Activated naive CD4-positive, alpha-beta T cell treated with anti-CD3 and anti-CD28 coated beads for 36 hours (primary cell): ENCODE measurements at regions not wholly inside any gene's neighbourhood (a gene's known extent, or its start where the extent isn't known, plus 50 kb on each side); places are given as distances from the start of the nearest gene placed in this dataset.
"Not testable (repeated sequence)": the region's sequence is repeated elsewhere in the genome, so short reads cannot be mapped to it uniquely, and the experiment has no call there.

Experiments used
- CTCF ChIA-PET: fragments of 350-600 bp; sonication (Branson Sonifier 250); formaldehyde crosslinking; loops from one replicate; lab custom pipeline; 2021; ENCODE audit warnings: antibody characterized with exemption; lab: Charles Lee
- DNase-seq: peaks from one replicate; pipeline ENCODE4 v3.0.0-alpha.2; 2020
- H3K27ac Mint-ChIP-seq: one replicate; pipeline ENCODE4 v1.8.0; 2021; ENCODE audit warnings: mild to moderate bottlenecking, mixed read lengths
- H3K27me3 Mint-ChIP-seq: one replicate; pipeline ENCODE4 v1.8.0; 2021; ENCODE audit warnings: low read depth, mixed read lengths
- H3K36me3 Mint-ChIP-seq: one replicate; pipeline ENCODE4 v1.8.0; 2021; ENCODE audit warnings: low read depth, mixed read lengths
- H3K4me1 Mint-ChIP-seq: one replicate; pipeline ENCODE4 v1.8.0; 2021; ENCODE audit warnings: low read depth, mixed read lengths
- H3K4me3 Mint-ChIP-seq: one replicate; pipeline ENCODE4 v1.8.0; 2021; ENCODE audit warnings: mild to moderate bottlenecking, moderate library complexity, mixed read lengths
- H3K9me3 Mint-ChIP-seq: one replicate; pipeline ENCODE4 v1.8.0; 2021; ENCODE audit warnings: mixed read lengths
- intact Hi-C: fragments of 100-400 bp; cut with micrococcal nuclease; formaldehyde crosslinking; loops from one replicate; pipeline ENCODE4 v1.15.1; 2023

GRCh38 chr3:14262867-14263266, 84.2 kb downstream of the LSM3 start:
- no peaks in the 10 kb centered on the region for H3K27me3 Mint-ChIP-seq
- CTCF ChIA-PET: interaction anchor here (1.2 to 2.1 kb wide), 4 partner anchors 170 to 225 kb away, joined by 3 to 15 read pairs (median 5); no protein-coding TSS in a partner anchor
- no peaks in the 10 kb centered on the region for H3K36me3 Mint-ChIP-seq
- no peaks in the 10 kb centered on the region for H3K4me1 Mint-ChIP-seq
- no peaks in the 10 kb centered on the region for H3K9me3 Mint-ChIP-seq
- no peak overlapping the region for H3K27ac Mint-ChIP-seq
- intact Hi-C loops: loop anchor here (10.0 kb wide), 1 partner anchor 122 kb away; no protein-coding TSS in a partner anchor
- no peak overlapping the region for H3K4me3 Mint-ChIP-seq
- no peak for DNase-seq

- Mint-ChIP-seq H3K27ac (no peak overlapping the region), H3K4me1 (no peaks in the 10 kb centered on the region), H3K27me3 (no peaks in the 10 kb centered on the region), H3K4me3 (no peak overlapping the region), H3K9me3 (no peaks in the 10 kb centered on the region), H3K36me3 (no peaks in the 10 kb centered on the region)
- DNase-seq: no peak
- intact Hi-C loops: loop anchor here (10.0 kb wide), 1 partner anchor 121 kb away; no protein-coding TSS in a partner anchor
- CTCF ChIA-PET: interaction anchor here (0.6 to 1.3 kb wide), 4 partner anchors 136 to 204 kb away, joined by 3 to 5 read pairs (median 3); no protein-coding TSS in a partner anchor
Observed at GRCh38 chr3:14263317-14264005, 84.8 kb downstream of the LSM3 start.

- Mint-ChIP-seq H3K27ac (no peak overlapping the region), H3K4me1 (no peaks in the 10 kb centered on the region), H3K27me3 (no peaks in the 10 kb centered on the region), H3K36me3 (no peaks in the 10 kb centered on the region), H3K9me3 (no peaks in the 10 kb centered on the region), H3K4me3 (no peak overlapping the region)
- intact Hi-C loops: loop anchor here (10.0 kb wide), 1 partner anchor 119 kb away; no protein-coding TSS in a partner anchor
- DNase-seq: no peak
- CTCF ChIA-PET: interaction anchor here (0.7 to 1.3 kb wide), 3 partner anchors 14 to 369 kb away, joined by 3 to 4 read pairs (median 3); no protein-coding TSS in a partner anchor
Observed at GRCh38 chr3:14265246-14265962, 86.8 kb downstream of the LSM3 start.

GRCh38 chr3:14266361-14266760, 87.7 kb downstream of the LSM3 start:
- Mint-ChIP-seq H3K9me3 (no peaks in the 10 kb centered on the region), H3K4me3 (no peak overlapping the region), H3K27ac (no peak overlapping the region), H3K4me1 (no peaks in the 10 kb centered on the region), H3K27me3 (no peaks in the 10 kb centered on the region), H3K36me3 (no peaks in the 10 kb centered on the region)
- intact Hi-C loops: loop anchor here (10.0 kb wide), 1 partner anchor 118 kb away; no protein-coding TSS in a partner anchor
- no peak for DNase-seq
- CTCF ChIA-PET: interaction anchor here (0.6 to 1.3 kb wide), 4 partner anchors 63 to 370 kb away, joined by 3 to 4 read pairs (median 4); no protein-coding TSS in a partner anchor

- no peak overlapping the region for H3K27ac Mint-ChIP-seq
- CTCF ChIA-PET: no interaction called here
- DNase-seq: no peak
- H3K27me3 Mint-ChIP-seq: no peaks in the 10 kb centered on the region
- no peaks in the 10 kb centered on the region for H3K36me3 Mint-ChIP-seq
- intact Hi-C loops: loop anchor here (10.0 kb wide), 1 partner anchor 117 kb away; no protein-coding TSS in a partner anchor
- H3K4me3 Mint-ChIP-seq: no peak overlapping the region
- H3K9me3 Mint-ChIP-seq: no peaks in the 10 kb centered on the region
- H3K4me1 Mint-ChIP-seq: no peaks in the 10 kb centered on the region
Observed at GRCh38 chr3:14267976-14268375, 89.4 kb downstream of the LSM3 start.

- H3K4me3 Mint-ChIP-seq: no peak overlapping the region
- no peak for DNase-seq
- H3K27me3 Mint-ChIP-seq: no peaks in the 10 kb centered on the region
- no peaks in the 10 kb centered on the region for H3K36me3 Mint-ChIP-seq
- CTCF ChIA-PET: interaction anchor here (0.6 kb wide), 1 partner anchor 9 kb away, joined by 3 read pairs; no protein-coding TSS in a partner anchor
- no peaks in the 10 kb centered on the region for H3K4me1 Mint-ChIP-seq
- intact Hi-C loops: loop anchor here (10.0 kb wide), 1 partner anchor 116 kb away; no protein-coding TSS in a partner anchor
- no peaks in the 10 kb centered on the region for H3K9me3 Mint-ChIP-seq
- H3K27ac Mint-ChIP-seq: no peak overlapping the region
Observed at GRCh38 chr3:14268897-14269296, 90.3 kb downstream of the LSM3 start.

GRCh38 chr3:14272041-14272958, 93.7 kb downstream of the LSM3 start:
- H3K36me3 Mint-ChIP-seq, H3K27ac Mint-ChIP-seq, intact Hi-C loops, H3K4me1 Mint-ChIP-seq, DNase-seq, H3K4me3 Mint-ChIP-seq, H3K27me3 Mint-ChIP-seq, H3K9me3 Mint-ChIP-seq: not testable (repeated sequence)
- CTCF ChIA-PET: interaction anchor here (0.5 to 2.1 kb wide), 2 partner anchors 10 to 57 kb away, joined by 4 to 5 read pairs; no protein-coding TSS in a partner anchor

- DNase-seq, intact Hi-C loops, H3K4me3 Mint-ChIP-seq, H3K27ac Mint-ChIP-seq, CTCF ChIA-PET, H3K36me3 Mint-ChIP-seq, H3K27me3 Mint-ChIP-seq, H3K9me3 Mint-ChIP-seq, H3K4me1 Mint-ChIP-seq: not testable (repeated sequence)
Observed at GRCh38 chr3:14272959-14273560, 94.4 kb downstream of the LSM3 start.

- intact Hi-C loops: no loop called here
- Mint-ChIP-seq H3K36me3 (no peaks in the 10 kb centered on the region), H3K27ac (no peak overlapping the region), H3K9me3 (no peaks in the 10 kb centered on the region), H3K4me1 (no peaks in the 10 kb centered on the region), H3K27me3 (no peaks in the 10 kb centered on the region), H3K4me3 (no peak overlapping the region)
- CTCF ChIA-PET: no interaction called here
- no peak for DNase-seq
Observed at GRCh38 chr3:14273901-14274611, 95.4 kb downstream of the LSM3 start.

- H3K27ac Mint-ChIP-seq: no peak overlapping the region
- no peak overlapping the region for H3K4me3 Mint-ChIP-seq
- intact Hi-C loops: no loop called here
- no peaks in the 10 kb centered on the region for H3K9me3 Mint-ChIP-seq
- no peaks in the 10 kb centered on the region for H3K4me1 Mint-ChIP-seq
- DNase-seq: no peak
- H3K27me3 Mint-ChIP-seq: no peaks in the 10 kb centered on the region
- H3K36me3 Mint-ChIP-seq: no peaks in the 10 kb centered on the region
- CTCF ChIA-PET: interaction anchor here (1.4 kb wide), 1 partner anchor 193 kb away, joined by 3 read pairs; no protein-coding TSS in a partner anchor
Observed at GRCh38 chr3:14274612-14274936, 96.0 kb downstream of the LSM3 start.
